ENCODE measurements at regions not wholly inside any gene's neighbourhood (a gene's known extent, or its start where the extent isn't known, plus 50 kb on each side); places are given as distances from the start of the nearest gene placed in this dataset.
"Not testable (repeated sequence)": the region's sequence is repeated elsewhere in the genome, so short reads cannot be mapped to it uniquely, and the experiment has no call there.

DNA sequence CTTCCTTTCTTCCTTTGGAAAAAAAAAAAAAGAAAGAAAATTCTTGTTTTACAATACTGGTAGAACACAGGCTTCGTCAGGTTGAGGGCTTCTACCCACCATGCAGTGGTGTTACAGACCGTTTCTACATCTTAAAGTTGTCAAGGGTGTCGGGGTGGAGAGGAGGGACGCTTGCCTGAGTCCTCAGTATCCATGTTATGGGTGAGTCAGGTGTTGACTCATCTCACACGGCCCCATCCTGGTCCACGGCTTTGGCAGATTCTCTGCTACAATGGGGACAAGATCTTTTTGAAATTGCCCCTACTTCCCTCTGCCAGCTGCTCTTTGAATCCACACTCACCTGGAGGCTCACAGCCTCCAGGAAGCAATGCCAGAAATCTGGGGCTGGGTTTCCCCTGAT, 310.3 kb upstream of the ZFP42 start:
- H3K27ac ChIP-seq: no peak overlapping the region
- H3K9me3 ChIP-seq: no peaks in the 10 kb centered on the region
- TF ChIP-seq, protein P1, sequence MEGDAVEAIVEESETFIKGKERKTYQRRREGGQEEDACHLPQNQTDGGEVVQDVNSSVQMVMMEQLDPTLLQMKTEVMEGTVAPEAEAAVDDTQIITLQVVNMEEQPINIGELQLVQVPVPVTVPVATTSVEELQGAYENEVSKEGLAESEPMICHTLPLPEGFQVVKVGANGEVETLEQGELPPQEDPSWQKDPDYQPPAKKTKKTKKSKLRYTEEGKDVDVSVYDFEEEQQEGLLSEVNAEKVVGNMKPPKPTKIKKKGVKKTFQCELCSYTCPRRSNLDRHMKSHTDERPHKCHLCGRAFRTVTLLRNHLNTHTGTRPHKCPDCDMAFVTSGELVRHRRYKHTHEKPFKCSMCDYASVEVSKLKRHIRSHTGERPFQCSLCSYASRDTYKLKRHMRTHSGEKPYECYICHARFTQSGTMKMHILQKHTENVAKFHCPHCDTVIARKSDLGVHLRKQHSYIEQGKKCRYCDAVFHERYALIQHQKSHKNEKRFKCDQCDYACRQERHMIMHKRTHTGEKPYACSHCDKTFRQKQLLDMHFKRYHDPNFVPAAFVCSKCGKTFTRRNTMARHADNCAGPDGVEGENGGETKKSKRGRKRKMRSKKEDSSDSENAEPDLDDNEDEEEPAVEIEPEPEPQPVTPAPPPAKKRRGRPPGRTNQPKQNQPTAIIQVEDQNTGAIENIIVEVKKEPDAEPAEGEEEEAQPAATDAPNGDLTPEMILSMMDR (IDR thresholded peaks at IDR 0.05): no peak
- DNase-seq (no peak), ATAC-seq (no peak)
- no peak overlapping the region for H3K4me3 ChIP-seq
- H3K4me1 ChIP-seq: no peaks in the 10 kb centered on the region
- intact Hi-C loops (cut with DNase I): no loop called here
- no peaks in the 10 kb centered on the region for H3K36me3 ChIP-seq (ENCODE audit: insufficient read depth in 1 of 2, low read depth in 1 of 2)
- H3K27me3 ChIP-seq (ENCODE audit: insufficient read depth in 3 of 3, low read length in 2 of 3): peaks cover 0 to 2% (median 0%) of the 10 kb centered on the region in 3 donors
- 75 to 80% (median 76%) methylated on average over 6 of the region's 6 CpGs for WGBS, 3 donors

DNA sequence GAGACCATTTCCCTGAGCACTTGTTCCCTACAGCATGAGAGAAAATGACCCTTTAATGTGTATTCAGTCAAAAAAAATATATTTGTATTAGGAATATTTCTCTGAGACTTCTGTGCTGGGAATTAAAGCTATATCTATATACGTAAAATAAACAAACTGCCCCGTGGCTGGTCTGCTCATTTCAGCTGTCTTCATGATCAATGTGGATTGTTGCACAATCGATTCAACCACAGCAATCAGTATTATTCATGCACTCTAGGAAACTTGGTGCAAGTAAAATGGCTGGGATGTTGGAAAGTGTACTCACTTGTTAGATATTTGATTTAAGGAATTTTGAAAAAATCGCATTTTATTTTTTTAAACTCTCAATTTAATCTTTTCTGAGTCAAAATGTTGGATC, 307.9 kb upstream of the ZFP42 start:
- Histone ChIP-seq H3K27ac (no peak overlapping the region), H3K4me3 (no peak overlapping the region), H3K9me3 (no peaks in the 10 kb centered on the region), H3K36me3 (ENCODE audit: insufficient read depth in 1 of 2, low read depth in 1 of 2) (no peaks in the 10 kb centered on the region), H3K4me1 (no peaks in the 10 kb centered on the region), H3K27me3 (ENCODE audit: insufficient read depth in 3 of 3, low read length in 2 of 3) (peaks cover 0 to 2% (median 0%) of the 10 kb centered on the region in 3 donors)
- ATAC-seq: no peak
- TF ChIP-seq, protein P1 (IDR thresholded peaks at IDR 0.05): no peak
- DNase-seq: no peak
- WGBS, 3 donors: 54 to 80% (median 69%) methylated on average over 4 of the region's 4 CpGs
- intact Hi-C loops (cut with DNase I): no loop called here

DNA sequence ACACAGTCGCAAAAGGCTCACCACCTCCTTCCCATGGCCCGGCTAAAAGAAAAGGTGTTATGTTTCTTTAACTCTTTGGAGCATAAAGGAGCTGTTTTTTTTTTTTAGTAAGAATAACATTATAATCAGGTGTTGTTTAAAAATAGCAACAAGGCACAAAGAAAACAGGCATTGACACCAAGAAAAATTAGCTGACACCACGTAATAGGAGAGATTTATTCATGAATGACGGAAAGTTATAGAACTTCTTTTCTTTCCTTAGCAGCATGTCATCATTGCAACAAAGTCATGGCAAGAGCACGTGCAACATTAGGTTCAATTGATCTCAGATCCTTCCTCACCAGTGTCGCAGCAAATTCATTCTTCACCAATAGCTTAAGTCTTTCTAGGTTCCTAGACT, 302.9 kb upstream of the ZFP42 start:
- Histone ChIP-seq H3K4me3 (no peak overlapping the region), H3K36me3 (ENCODE audit: insufficient read depth in 1 of 2, low read depth in 1 of 2) (no peaks in the 10 kb centered on the region), H3K27ac (no peak overlapping the region), H3K9me3 (no peaks in the 10 kb centered on the region), H3K4me1 (no peaks in the 10 kb centered on the region), H3K27me3 (ENCODE audit: insufficient read depth in 3 of 3, low read length in 2 of 3) (no peaks in the 10 kb centered on the region)
- 58 to 62% (median 59%) methylated on average over 6 of the region's 6 CpGs for WGBS, 3 donors
- intact Hi-C loops (cut with DNase I): no loop called here
- ATAC-seq (no peak), DNase-seq (no peak)
- TF ChIP-seq, protein P1 (IDR thresholded peaks at IDR 0.05): no peak

DNA sequence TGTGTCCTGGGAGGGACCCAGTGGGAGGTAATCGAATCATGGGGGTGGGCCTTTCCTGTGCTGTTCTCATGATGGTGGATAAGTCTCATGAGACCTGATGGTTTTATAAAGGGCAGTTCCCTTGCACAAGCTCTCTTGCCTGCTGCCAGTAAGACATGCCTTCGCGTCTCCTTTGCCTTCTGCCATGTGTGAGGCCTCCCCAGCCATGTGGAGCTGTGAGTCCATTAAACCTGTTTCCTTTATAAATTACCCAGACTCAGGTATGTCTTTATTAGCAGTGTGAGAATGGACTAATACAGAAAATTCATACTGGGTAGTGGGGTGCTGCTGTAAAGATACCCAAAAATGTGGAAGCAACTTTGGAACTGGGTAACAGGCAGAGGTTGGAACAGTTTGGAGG, 300.0 kb upstream of the ZFP42 start:
- ATAC-seq; DNase-seq; H3K27ac ChIP-seq; H3K36me3 ChIP-seq (ENCODE audit: insufficient read depth in 1 of 2, low read depth in 1 of 2); H3K4me3 ChIP-seq; H3K4me1 ChIP-seq; H3K9me3 ChIP-seq; H3K27me3 ChIP-seq (ENCODE audit: insufficient read depth in 3 of 3, low read length in 2 of 3); intact Hi-C loops (cut with DNase I): not testable (repeated sequence)
- 87 to 93% (median 89%) methylated on average over 3 of the region's 3 CpGs for WGBS, 3 donors

DNA sequence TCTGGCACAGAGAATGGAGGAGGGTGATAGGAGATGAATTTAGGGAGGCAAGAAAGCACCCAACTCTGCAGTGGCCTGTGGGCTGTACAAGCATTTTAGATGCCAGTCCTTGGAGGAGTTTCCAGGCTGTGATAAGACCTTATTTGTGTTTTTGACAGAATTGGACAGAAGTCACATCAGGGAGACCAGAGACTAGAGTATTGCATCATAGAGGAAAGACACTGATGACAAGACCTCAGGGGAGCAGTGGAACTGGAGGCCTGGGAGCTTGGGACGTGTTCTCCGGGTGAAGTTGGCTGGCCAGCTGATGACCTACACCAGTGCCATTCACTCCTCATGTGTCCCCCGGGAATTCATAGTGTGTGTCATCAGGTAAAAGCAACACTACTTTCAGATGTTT, 284.0 kb upstream of the ZFP42 start:
- no peak for DNase-seq
- H3K27ac ChIP-seq: no peak overlapping the region
- intact Hi-C loops (cut with DNase I): no loop called here
- ATAC-seq: no peak
- 37 to 54% (median 44%) methylated on average over 3 of the region's 3 CpGs for WGBS, 3 donors
- TF ChIP-seq, protein P1 (IDR thresholded peaks at IDR 0.05): no peak
- no peaks in the 10 kb centered on the region for H3K36me3 ChIP-seq (ENCODE audit: insufficient read depth in 1 of 2, low read depth in 1 of 2)
- no peaks in the 10 kb centered on the region for H3K4me1 ChIP-seq
- no peaks in the 10 kb centered on the region for H3K9me3 ChIP-seq
- H3K27me3 ChIP-seq (ENCODE audit: insufficient read depth in 3 of 3, low read length in 2 of 3): no peaks in the 10 kb centered on the region
- no peak overlapping the region for H3K4me3 ChIP-seq

Data from psoas muscle (tissue), 7 donors.